ENCODE measurements at regions not wholly inside any gene's neighbourhood (a gene's known extent, or its start where the extent isn't known, plus 50 kb on each side); places are given as distances from the start of the nearest gene placed in this dataset.
"Not testable (repeated sequence)": the region's sequence is repeated elsewhere in the genome, so short reads cannot be mapped to it uniquely, and the experiment has no call there.

- BruUV-seq (replicated peaks); H3K27ac ChIP-seq (ENCODE audit: low read depth, low read length, poor library complexity, severe bottlenecking); POLR2A ChIA-PET (ENCODE audit: low non-redundant PET); CTCF ChIA-PET; H3K4me3 ChIP-seq (ENCODE audit: low read depth, low read length, poor library complexity, severe bottlenecking); DNase-seq (ENCODE audit: low spot score); H3K4me1 ChIP-seq (ENCODE audit: insufficient read depth, low read length, poor library complexity, severe bottlenecking); intact Hi-C loops (cut with micrococcal nuclease; ENCODE audit: unreplicated experiment); H3K27me3 ChIP-seq (replicated peaks; ENCODE audit: insufficient read depth, low read depth, low read length, poor library complexity); H3K36me3 ChIP-seq (ENCODE audit: insufficient read depth, low read length, poor library complexity, severe bottlenecking): not testable (repeated sequence)
- peaks cover 32% of the 10 kb centered on the region for H3K9me3 ChIP-seq (ENCODE audit: low read depth, low read length, poor library complexity, severe bottlenecking)
Observed at GRCh38 chr16:34064602-34065001, 605.2 kb downstream of the TP53TG3F start.

GRCh38 chr16:34069731-34070130 lies 610.3 kb downstream of the TP53TG3F start:
- H3K9me3 ChIP-seq (ENCODE audit: low read depth, low read length, poor library complexity, severe bottlenecking); DNase-seq (ENCODE audit: low spot score); intact Hi-C loops (cut with micrococcal nuclease; ENCODE audit: unreplicated experiment); H3K36me3 ChIP-seq (ENCODE audit: insufficient read depth, low read length, poor library complexity, severe bottlenecking); BruUV-seq (replicated peaks); POLR2A ChIA-PET (ENCODE audit: low non-redundant PET); H3K4me1 ChIP-seq (ENCODE audit: insufficient read depth, low read length, poor library complexity, severe bottlenecking); H3K4me3 ChIP-seq (ENCODE audit: low read depth, low read length, poor library complexity, severe bottlenecking); CTCF ChIA-PET; H3K27me3 ChIP-seq (replicated peaks; ENCODE audit: insufficient read depth, low read depth, low read length, poor library complexity); H3K27ac ChIP-seq (ENCODE audit: low read depth, low read length, poor library complexity, severe bottlenecking): not testable (repeated sequence)

GRCh38 chr16:34078691-34079090 lies 619.3 kb downstream of the TP53TG3F start:
- no peak overlapping the region for H3K4me3 ChIP-seq (ENCODE audit: low read depth, low read length, poor library complexity, severe bottlenecking)
- POLR2A ChIA-PET (ENCODE audit: low non-redundant PET) = no interaction called here
- TF ChIP-seq EZH2 (IDR thresholded peaks at IDR 0.05; ENCODE audit: borderline replicate concordance, low read depth, low read length, poor library complexity, severe bottlenecking) = no peak
- TF ChIP-seq CTCF (conservative IDR thresholded peaks at IDR 0.05; ENCODE audit: low read depth, low read length) = no peak
- H3K27ac ChIP-seq (ENCODE audit: low read depth, low read length, poor library complexity, severe bottlenecking) = no peak overlapping the region
- BruUV-seq (replicated peaks) = no TSS peak
- DNase-seq (ENCODE audit: low spot score) = no peak
- intact Hi-C loops (cut with micrococcal nuclease; ENCODE audit: unreplicated experiment) = no loop called here
- no peaks in the 10 kb centered on the region for H3K4me1 ChIP-seq (ENCODE audit: insufficient read depth, low read length, poor library complexity, severe bottlenecking)
- H3K9me3 ChIP-seq (ENCODE audit: low read depth, low read length, poor library complexity, severe bottlenecking) = peaks cover 70% of the 10 kb centered on the region
- no peaks in the 10 kb centered on the region for H3K36me3 ChIP-seq (ENCODE audit: insufficient read depth, low read length, poor library complexity, severe bottlenecking)
- CTCF ChIA-PET = no interaction called here
- no peaks in the 10 kb centered on the region for H3K27me3 ChIP-seq (replicated peaks; ENCODE audit: insufficient read depth, low read depth, low read length, poor library complexity)

GRCh38 chr16:34085038-34085437 lies 625.6 kb downstream of the TP53TG3F start:
- H3K36me3 ChIP-seq (ENCODE audit: insufficient read depth, low read length, poor library complexity, severe bottlenecking); H3K4me3 ChIP-seq (ENCODE audit: low read depth, low read length, poor library complexity, severe bottlenecking); intact Hi-C loops (cut with micrococcal nuclease; ENCODE audit: unreplicated experiment); BruUV-seq (replicated peaks); H3K4me1 ChIP-seq (ENCODE audit: insufficient read depth, low read length, poor library complexity, severe bottlenecking); DNase-seq (ENCODE audit: low spot score); H3K27ac ChIP-seq (ENCODE audit: low read depth, low read length, poor library complexity, severe bottlenecking); H3K27me3 ChIP-seq (replicated peaks; ENCODE audit: insufficient read depth, low read depth, low read length, poor library complexity); POLR2A ChIA-PET (ENCODE audit: low non-redundant PET); CTCF ChIA-PET: not testable (repeated sequence)
- H3K9me3 ChIP-seq (ENCODE audit: low read depth, low read length, poor library complexity, severe bottlenecking) = peaks cover 83% of the 10 kb centered on the region

GRCh38 chr16:34095006-34095405 lies 635.6 kb downstream of the TP53TG3F start:
- POLR2A ChIA-PET (ENCODE audit: low non-redundant PET); H3K27ac ChIP-seq (ENCODE audit: low read depth, low read length, poor library complexity, severe bottlenecking); H3K27me3 ChIP-seq (replicated peaks; ENCODE audit: insufficient read depth, low read depth, low read length, poor library complexity); H3K4me3 ChIP-seq (ENCODE audit: low read depth, low read length, poor library complexity, severe bottlenecking); CTCF ChIA-PET; H3K36me3 ChIP-seq (ENCODE audit: insufficient read depth, low read length, poor library complexity, severe bottlenecking); H3K4me1 ChIP-seq (ENCODE audit: insufficient read depth, low read length, poor library complexity, severe bottlenecking); BruUV-seq (replicated peaks); DNase-seq (ENCODE audit: low spot score); intact Hi-C loops (cut with micrococcal nuclease; ENCODE audit: unreplicated experiment): not testable (repeated sequence)
- H3K9me3 ChIP-seq (ENCODE audit: low read depth, low read length, poor library complexity, severe bottlenecking) = peaks cover 54% of the 10 kb centered on the region

GRCh38 chr16:34096911-34097310 lies 637.5 kb downstream of the TP53TG3F start:
- DNase-seq (ENCODE audit: low spot score); H3K4me3 ChIP-seq (ENCODE audit: low read depth, low read length, poor library complexity, severe bottlenecking); POLR2A ChIA-PET (ENCODE audit: low non-redundant PET); H3K36me3 ChIP-seq (ENCODE audit: insufficient read depth, low read length, poor library complexity, severe bottlenecking); intact Hi-C loops (cut with micrococcal nuclease; ENCODE audit: unreplicated experiment); CTCF ChIA-PET; H3K4me1 ChIP-seq (ENCODE audit: insufficient read depth, low read length, poor library complexity, severe bottlenecking); BruUV-seq (replicated peaks); H3K27me3 ChIP-seq (replicated peaks; ENCODE audit: insufficient read depth, low read depth, low read length, poor library complexity); H3K27ac ChIP-seq (ENCODE audit: low read depth, low read length, poor library complexity, severe bottlenecking): not testable (repeated sequence)
- H3K9me3 ChIP-seq (ENCODE audit: low read depth, low read length, poor library complexity, severe bottlenecking) = peaks cover 36% of the 10 kb centered on the region

- H3K27me3 ChIP-seq (replicated peaks; ENCODE audit: insufficient read depth, low read depth, low read length, poor library complexity); H3K4me1 ChIP-seq (ENCODE audit: insufficient read depth, low read length, poor library complexity, severe bottlenecking); POLR2A ChIA-PET (ENCODE audit: low non-redundant PET); DNase-seq (ENCODE audit: low spot score); H3K27ac ChIP-seq (ENCODE audit: low read depth, low read length, poor library complexity, severe bottlenecking); BruUV-seq (replicated peaks); intact Hi-C loops (cut with micrococcal nuclease; ENCODE audit: unreplicated experiment); H3K4me3 ChIP-seq (ENCODE audit: low read depth, low read length, poor library complexity, severe bottlenecking); CTCF ChIA-PET; H3K36me3 ChIP-seq (ENCODE audit: insufficient read depth, low read length, poor library complexity, severe bottlenecking): not testable (repeated sequence)
- H3K9me3 ChIP-seq (ENCODE audit: low read depth, low read length, poor library complexity, severe bottlenecking) = peaks cover 35% of the 10 kb centered on the region
Observed at GRCh38 chr16:34097326-34097725, 637.9 kb downstream of the TP53TG3F start.

All from A673 (cell line).